ENCODE measurements at regions not wholly inside any gene's neighbourhood (a gene's known extent, or its start where the extent isn't known, plus 50 kb on each side); places are given as distances from the start of the nearest gene placed in this dataset.

Small RNAs in the stretch of these regions (small RNA-seq; reads per million reads assigned to genes)
- gene AC005562.1: 0 reads per million in 2 donors
- 0 reads per million in 2 donors for gene AC127024.7
- gene RN7SL316P: 0 reads per million in 2 donors

Data from testis (tissue), 2 donors.